H9 (cell line): ENCODE measurements at regions not wholly inside any gene's neighbourhood (a gene's known extent, or its start where the extent isn't known, plus 50 kb on each side); places are given as distances from the start of the nearest gene placed in this dataset.

Source experiments
- DNase-seq: peaks from one replicate; pipeline ENCODE4 v3.0.0-alpha.2; 2017
- H2AFZ ChIP-seq: one replicate; pipeline ENCODE4 v1.6.1; 2013; ENCODE audit warnings: mild to moderate bottlenecking, low read length, control low read depth, moderate library complexity
- H2AK5ac ChIP-seq: 2 replicates; pipeline ENCODE4 v1.6.1; 2013; ENCODE audit warnings: low read length, control low read depth, mixed read lengths; ENCODE audit not compliant: insufficient read length
- H2BK120ac ChIP-seq: one replicate; pipeline ENCODE4 v1.6.1; 2013; ENCODE audit warnings: low read depth, mild to moderate bottlenecking, low read length, control low read depth, inconsistent platforms; ENCODE audit not compliant: poor library complexity, severe bottlenecking
- H2BK12ac ChIP-seq: 2 replicates; pipeline ENCODE4 v1.6.1; 2013; ENCODE audit warnings: low read length, control low read depth, mixed read lengths, low read depth; ENCODE audit not compliant: insufficient read length
- H2BK15ac ChIP-seq: 2 replicates; pipeline ENCODE4 v1.6.1; 2013; ENCODE audit warnings: low read depth, low read length, control low read depth
- H2BK20ac ChIP-seq: one replicate; pipeline ENCODE4 v1.6.1; 2013; ENCODE audit warnings: low read depth, mild to moderate bottlenecking, low read length, control low read depth, inconsistent platforms; ENCODE audit not compliant: poor library complexity, severe bottlenecking
- H2BK5ac ChIP-seq: 2 replicates; pipeline ENCODE4 v1.6.1; 2013; ENCODE audit warnings: low read length, control low read depth, mixed read lengths; ENCODE audit not compliant: insufficient read length
- H3K14ac ChIP-seq: 2 replicates; pipeline ENCODE4 v1.6.1; 2013; ENCODE audit warnings: low read length, control low read depth; ENCODE audit not compliant: insufficient read depth
- H3K18ac ChIP-seq: 2 replicates; pipeline ENCODE4 v1.6.1; 2013; ENCODE audit warnings: low read depth, mild to moderate bottlenecking, mixed read lengths, low read length, control low read depth; ENCODE audit not compliant: insufficient read length
- H3K23ac ChIP-seq: 2 replicates; pipeline ENCODE4 v1.6.1; 2013; ENCODE audit warnings: low read length, control low read depth, mixed read lengths, low read depth; ENCODE audit not compliant: insufficient read length
- H3K23me2 ChIP-seq: 2 replicates; pipeline ENCODE4 v1.6.1; 2013; ENCODE audit warnings: low read depth, mild to moderate bottlenecking, mixed read lengths, low read length, control low read depth; ENCODE audit not compliant: insufficient read length, poor library complexity, severe bottlenecking
- H3K27ac ChIP-seq: 2 replicates; pipeline ENCODE4 v1.5.1; 2013; ENCODE audit warnings: low read length, control low read depth, mixed read lengths, low read depth; ENCODE audit not compliant: insufficient read length
- H3K27me3 ChIP-seq: 2 replicates; pipeline ENCODE4 v1.6.1; 2013; ENCODE audit warnings: low read length, control low read depth, inconsistent platforms; ENCODE audit not compliant: insufficient read depth
- H3K4ac ChIP-seq: 2 replicates; pipeline ENCODE4 v1.6.1; 2013; ENCODE audit warnings: low read depth, mild to moderate bottlenecking, control low read depth, inconsistent platforms, low read length, moderate library complexity
- H3K4me1 ChIP-seq: 2 replicates; pipeline ENCODE4 v1.6.1; 2013; ENCODE audit warnings: low read length, control low read depth, inconsistent platforms; ENCODE audit not compliant: insufficient read depth
- H3K4me2 ChIP-seq: 2 replicates; pipeline ENCODE4 v1.6.1; 2013; ENCODE audit warnings: low read length, control low read depth, mixed read lengths; ENCODE audit not compliant: insufficient read length, insufficient read depth
- H3K56ac ChIP-seq: 2 replicates; pipeline ENCODE4 v1.6.1; 2013; ENCODE audit warnings: low read depth, mild to moderate bottlenecking, mixed read lengths, low read length, control low read depth; ENCODE audit not compliant: insufficient read length
- H3K79me1 ChIP-seq: 2 replicates; pipeline ENCODE4 v1.6.1; 2013; ENCODE audit warnings: low read depth, mild to moderate bottlenecking, moderate library complexity, low read length, control low read depth, inconsistent platforms; ENCODE audit not compliant: insufficient read depth, poor library complexity, severe bottlenecking
- H3K79me2 ChIP-seq: 2 replicates; pipeline ENCODE4 v1.6.1; 2013; ENCODE audit warnings: low read length, control low read depth, inconsistent platforms; ENCODE audit not compliant: insufficient read depth
- H3K9ac ChIP-seq: 2 replicates; pipeline ENCODE4 v1.6.1; 2013; ENCODE audit warnings: low read length, control low read depth, mixed read lengths; ENCODE audit not compliant: insufficient read length; ENCODE audit errors: extremely low read depth
- H3K9me3 ChIP-seq: one replicate; pipeline ENCODE4 v1.6.1; 2013; ENCODE audit warnings: low read depth, low read length, inconsistent platforms; ENCODE audit not compliant: control insufficient read depth
- H3T11ph ChIP-seq: one replicate; pipeline ENCODE4 v1.6.1; 2013; ENCODE audit warnings: mild to moderate bottlenecking, low read length, control low read depth, inconsistent platforms
- H4K20me1 ChIP-seq: one replicate; pipeline ENCODE4 v1.6.1; 2013; ENCODE audit not compliant: control insufficient read depth, insufficient read length, insufficient read depth
- H4K5ac ChIP-seq: 2 replicates; pipeline ENCODE4 v1.6.1; 2013; ENCODE audit warnings: low read depth, mild to moderate bottlenecking, mixed read lengths, low read length, control low read depth; ENCODE audit not compliant: insufficient read length
- H4K8ac ChIP-seq: replicated peaks from 2 replicates; pipeline ENCODE4 v1.6.1; 2013; ENCODE audit warnings: low read length, control low read depth, mixed read lengths, low read depth; ENCODE audit not compliant: insufficient read length
- H4K91ac ChIP-seq: 2 replicates; pipeline ENCODE4 v1.6.1; 2013; ENCODE audit warnings: low read depth, mild to moderate bottlenecking, moderate library complexity, mixed read lengths, low read length, control low read depth; ENCODE audit not compliant: insufficient read length
- H3K27ac Mint-ChIP-seq, 3 experiments: 2 replicates in 2 of 3; 3 replicates in 1 of 3; pipeline ENCODE4 v1.8.0; 2020 to 2021; ENCODE audit warnings: mixed read lengths in 3 of 3, mild to moderate bottlenecking in 1 of 3, moderate library complexity in 1 of 3
- H3K27me3 Mint-ChIP-seq: 2 replicates; pipeline ENCODE4 v1.8.0; 2021; ENCODE audit warnings: low read depth, mild to moderate bottlenecking, moderate library complexity, mixed read lengths
- H3K36me3 Mint-ChIP-seq, 3 experiments: 2 replicates in 2 of 3; 3 replicates in 1 of 3; pipeline ENCODE4 v1.8.0; 2020 to 2021; ENCODE audit warnings: low read depth in 3 of 3, mixed read lengths in 3 of 3; ENCODE audit not compliant: insufficient read depth in 1 of 3
- H3K4me1 Mint-ChIP-seq, 2 experiments: 2 replicates each; pipeline ENCODE4 v1.8.0; 2020; ENCODE audit warnings: mixed read lengths in 2 of 2
- H3K4me3 Mint-ChIP-seq, 2 experiments: 2 replicates in 1 of 2; 3 replicates in 1 of 2; pipeline ENCODE4 v1.8.0; 2020 to 2021; ENCODE audit warnings: mild to moderate bottlenecking in 2 of 2, mixed read lengths in 2 of 2, moderate library complexity in 1 of 2
- H3K9me3 Mint-ChIP-seq, 2 experiments: 2 replicates in 1 of 2; 3 replicates in 1 of 2; pipeline ENCODE4 v1.8.0; 2020; ENCODE audit warnings: mild to moderate bottlenecking in 2 of 2, mixed read lengths in 2 of 2, moderate library complexity in 1 of 2
- WGBS: extraction: QIAGEN DNeasy Blood & Tissue Kit; methylation state at CpG from one replicate; pipeline ENCODE4 v1.1.7; 2013; ENCODE audit warnings: missing lambda C conversion rate, low lambda C conversion rate, mixed read lengths; ENCODE audit not compliant: insufficient read length; ENCODE audit errors: extremely low coverage; 5-methylcytosine and 5-hydroxymethylcytosine counted together
- TF ChIP-seq, protein P1 (sequence below): fragments of 200-600 bp; sonication (generic); conservative IDR thresholded peaks from 3 replicates; pipeline ENCODE4 v1.8.0; 2021; ENCODE audit warnings: antibody characterized with exemption, mild to moderate bottlenecking

DNA sequence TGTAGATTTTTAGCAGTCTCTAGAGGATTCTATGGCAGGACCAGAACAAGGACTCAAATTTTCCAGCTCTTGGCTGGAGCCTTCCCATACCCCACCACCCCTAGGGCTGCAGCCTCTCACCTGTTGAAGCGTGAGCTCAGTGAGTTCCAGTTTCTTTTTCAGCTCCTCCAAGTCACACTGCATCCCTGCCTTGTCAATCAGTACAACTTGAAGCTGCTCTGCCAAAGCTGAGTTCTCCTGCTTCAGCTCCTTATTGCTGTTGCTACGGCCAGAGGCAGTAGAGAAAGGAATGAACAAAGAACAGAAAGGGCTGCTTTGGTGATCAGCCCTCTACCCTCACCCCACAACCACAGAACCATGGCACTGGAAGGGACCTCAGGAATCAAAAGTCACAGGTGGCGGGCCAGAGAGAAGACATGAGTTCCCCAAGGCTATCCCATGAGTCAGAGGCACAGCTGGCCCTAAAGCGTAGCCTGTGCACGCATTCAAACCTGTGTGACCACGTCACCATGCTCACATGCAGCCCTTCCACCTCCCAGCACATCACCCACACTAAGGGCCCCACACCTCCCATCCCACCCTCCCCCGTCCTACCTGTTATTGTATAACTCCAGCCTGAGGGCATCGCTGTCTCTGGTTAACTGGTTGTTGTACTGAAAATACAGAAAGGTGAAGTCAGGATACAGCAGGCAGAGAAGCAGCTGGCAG lies 83.3 kb upstream of the C2CD4B start:
- Histone ChIP-seq H3K14ac (no peak overlapping the region), H2AFZ (no peak overlapping the region), H2BK12ac (no peak overlapping the region), H4K91ac (no peak overlapping the region), H2BK5ac (no peak overlapping the region), H4K20me1 (no peaks in the 10 kb centered on the region), H3K4me2 (no peak overlapping the region), H2BK15ac (no peak overlapping the region), H2BK20ac (no peak overlapping the region), H3K27ac (no peak overlapping the region), H2AK5ac (no peak overlapping the region), H2BK120ac (no peak overlapping the region), H3K9ac (no peak overlapping the region), H3K18ac (no peak overlapping the region), H3K23ac (no peak overlapping the region), H3K4ac (no peak overlapping the region), H4K5ac (no peak overlapping the region), H3K56ac (no peak overlapping the region), H3T11ph (no peak overlapping the region), H3K79me1 (no peaks in the 10 kb centered on the region), H3K27me3 (no peaks in the 10 kb centered on the region), H3K9me3 (no peaks in the 10 kb centered on the region), H3K23me2 (no peaks in the 10 kb centered on the region), H4K8ac (no peak overlapping the region), H3K4me1 (no peaks in the 10 kb centered on the region), H3K79me2 (no peaks in the 10 kb centered on the region)
- H3K9me3 Mint-ChIP-seq = no peaks in the 10 kb centered on the region
- H3K4me3 Mint-ChIP-seq = no peak overlapping the region; a peak in 1 of 5 replicates
- H3K27me3 Mint-ChIP-seq = peaks cover 10% of the 10 kb centered on the region
- no CpG with 5 or more reads among the region's 8 CpGs for WGBS
- H3K27ac Mint-ChIP-seq = no peak overlapping the region
- TF ChIP-seq, protein P1, sequence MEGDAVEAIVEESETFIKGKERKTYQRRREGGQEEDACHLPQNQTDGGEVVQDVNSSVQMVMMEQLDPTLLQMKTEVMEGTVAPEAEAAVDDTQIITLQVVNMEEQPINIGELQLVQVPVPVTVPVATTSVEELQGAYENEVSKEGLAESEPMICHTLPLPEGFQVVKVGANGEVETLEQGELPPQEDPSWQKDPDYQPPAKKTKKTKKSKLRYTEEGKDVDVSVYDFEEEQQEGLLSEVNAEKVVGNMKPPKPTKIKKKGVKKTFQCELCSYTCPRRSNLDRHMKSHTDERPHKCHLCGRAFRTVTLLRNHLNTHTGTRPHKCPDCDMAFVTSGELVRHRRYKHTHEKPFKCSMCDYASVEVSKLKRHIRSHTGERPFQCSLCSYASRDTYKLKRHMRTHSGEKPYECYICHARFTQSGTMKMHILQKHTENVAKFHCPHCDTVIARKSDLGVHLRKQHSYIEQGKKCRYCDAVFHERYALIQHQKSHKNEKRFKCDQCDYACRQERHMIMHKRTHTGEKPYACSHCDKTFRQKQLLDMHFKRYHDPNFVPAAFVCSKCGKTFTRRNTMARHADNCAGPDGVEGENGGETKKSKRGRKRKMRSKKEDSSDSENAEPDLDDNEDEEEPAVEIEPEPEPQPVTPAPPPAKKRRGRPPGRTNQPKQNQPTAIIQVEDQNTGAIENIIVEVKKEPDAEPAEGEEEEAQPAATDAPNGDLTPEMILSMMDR = no peak
- no peaks in the 10 kb centered on the region for H3K36me3 Mint-ChIP-seq
- no peak for DNase-seq
- H3K4me1 Mint-ChIP-seq = peaks cover 4 to 11% of the 10 kb centered on the region in 2 experiments
